GM21576 (cell line): ENCODE measurements at regions not wholly inside any gene's neighbourhood (a gene's known extent, or its start where the extent isn't known, plus 50 kb on each side); places are given as distances from the start of the nearest gene placed in this dataset.
"Not testable (repeated sequence)": the region's sequence is repeated elsewhere in the genome, so short reads cannot be mapped to it uniquely, and the experiment has no call there.

Experiments used
- ATAC-seq: cut with Tn5 transposase; IDR thresholded peaks from one replicate; pipeline ENCODE4 v1.9.1; 2021; ENCODE audit warnings: mild to moderate bottlenecking, moderate library complexity; ENCODE audit not compliant: unreplicated experiment

- ATAC-seq = no peak
These were observed 361.9 kb downstream of the HLX start for GRCh38 chr1:221241157-221241556.

GRCh38 chr1:221241592-221241991 is 362.3 kb downstream of the HLX start:
- ATAC-seq = no peak

GRCh38 chr1:221246067-221246466 is 366.8 kb downstream of the HLX start:
- ATAC-seq = no peak

- no peak for ATAC-seq
These were observed 367.6 kb downstream of the HLX start for GRCh38 chr1:221246628-221247415.

GRCh38 chr1:221251580-221251979 is 372.3 kb downstream of the HLX start:
- ATAC-seq = no peak

- ATAC-seq = no peak
These were observed 375.6 kb downstream of the HLX start for GRCh38 chr1:221254813-221255212.

- no peak for ATAC-seq
These were observed 377.5 kb downstream of the HLX start for GRCh38 chr1:221256773-221257172.

- not testable (repeated sequence) for ATAC-seq
These were observed 378.3 kb downstream of the HLX start for GRCh38 chr1:221257548-221257947.

GRCh38 chr1:221262677-221263076 is 383.4 kb downstream of the HLX start:
- ATAC-seq = not testable (repeated sequence)

- ATAC-seq = peak; percentile 98
These were observed 384.9 kb downstream of the HLX start for GRCh38 chr1:221263831-221264767.

GRCh38 chr1:221264848-221265247 is 385.6 kb downstream of the HLX start:
- no peak for ATAC-seq

GRCh38 chr1:221268295-221268694 is 389.1 kb downstream of the HLX start:
- no peak for ATAC-seq

GRCh38 chr1:221271701-221272100 is 392.5 kb downstream of the HLX start:
- ATAC-seq = no peak

- ATAC-seq = no peak
These were observed 393.7 kb downstream of the HLX start for GRCh38 chr1:221272940-221273339.

GRCh38 chr1:221274373-221274772 is 395.1 kb downstream of the HLX start:
- ATAC-seq = no peak

GRCh38 chr1:221276896-221277409 is 397.7 kb downstream of the HLX start:
- ATAC-seq = no peak

GRCh38 chr1:221279146-221279545 is 399.9 kb downstream of the HLX start:
- ATAC-seq = no peak

- ATAC-seq = no peak
These were observed 404.3 kb downstream of the HLX start for GRCh38 chr1:221283532-221283931.

- no peak for ATAC-seq
These were observed 404.8 kb downstream of the HLX start for GRCh38 chr1:221284028-221284427.

GRCh38 chr1:221284991-221285390 is 405.7 kb downstream of the HLX start:
- ATAC-seq = not testable (repeated sequence)

GRCh38 chr1:221285458-221286210 is 406.4 kb downstream of the HLX start:
- ATAC-seq = not testable (repeated sequence)
